ENCODE measurements at regions not wholly inside any gene's neighbourhood (a gene's known extent, or its start where the extent isn't known, plus 50 kb on each side); places are given as distances from the start of the nearest gene placed in this dataset.

GRCh38 chr11:70559516-70559915 lies 161.2 kb downstream of the CTTN start:
- no peak for TF ChIP-seq CTCF (IDR thresholded peaks at IDR 0.05)
- TF ChIP-seq POLR2A (IDR thresholded peaks at IDR 0.05) = no peak
